ENCODE measurements at regions not wholly inside any gene's neighbourhood (a gene's known extent, or its start where the extent isn't known, plus 50 kb on each side); places are given as distances from the start of the nearest gene placed in this dataset.
"Not testable (repeated sequence)": the region's sequence is repeated elsewhere in the genome, so short reads cannot be mapped to it uniquely, and the experiment has no call there.

- Histone ChIP-seq H3K4me3 (ENCODE audit: low read length in 2 of 2) (no peak overlapping the region), H3K9me3 (ENCODE audit: control insufficient read depth in 2 of 2, low read length in 2 of 2) (peaks cover 2 to 8% of the 10 kb centered on the region in 2 donors), H3K9ac (ENCODE audit: low read length in 2 of 2) (no peak overlapping the region), H3K27ac (ENCODE audit: low read length) (no peak overlapping the region), H3K27me3 (ENCODE audit: control insufficient read depth in 1 of 2, insufficient read depth in 2 of 2, low read length in 2 of 2) (no peaks in the 10 kb centered on the region), H3K4me1 (ENCODE audit: control insufficient read depth, insufficient read depth, low read length) (no peaks in the 10 kb centered on the region), H3K36me3 (ENCODE audit: control insufficient read depth in 2 of 2, insufficient read depth in 2 of 2, low read length in 2 of 2) (no peaks in the 10 kb centered on the region)
These were observed 118.3 kb downstream of the MTHFS start for GRCh38 chr15:79778378-79778990.

DNA sequence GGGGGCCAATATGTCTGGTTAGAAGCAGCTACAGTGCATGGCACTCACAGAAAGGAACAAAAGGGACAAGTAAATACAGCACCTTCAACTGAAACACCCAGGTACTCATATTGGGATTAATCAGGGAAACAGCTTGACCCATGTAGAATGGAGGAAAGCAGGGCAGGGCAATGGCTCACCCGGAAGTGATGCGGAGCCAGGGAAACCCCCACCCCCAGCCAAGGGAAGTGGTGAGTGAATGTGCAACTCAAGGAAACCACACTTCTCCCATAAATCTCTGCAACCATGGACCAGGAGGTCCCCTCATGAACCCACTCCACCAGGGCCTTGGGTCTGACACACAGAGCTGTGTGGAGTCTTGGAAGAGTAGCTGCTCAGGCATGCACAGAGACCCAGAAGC, 117.1 kb downstream of the MTHFS start:
- H3K27me3 ChIP-seq (ENCODE audit: control insufficient read depth in 1 of 2, insufficient read depth in 2 of 2, low read length in 2 of 2) = no peaks in the 10 kb centered on the region
- peaks cover 2 to 8% of the 10 kb centered on the region in 2 donors for H3K9me3 ChIP-seq (ENCODE audit: control insufficient read depth in 2 of 2, low read length in 2 of 2)
- no peaks in the 10 kb centered on the region for H3K4me1 ChIP-seq (ENCODE audit: control insufficient read depth, insufficient read depth, low read length)
- H3K9ac ChIP-seq (ENCODE audit: low read length in 2 of 2) = no peak overlapping the region
- no peaks in the 10 kb centered on the region for H3K36me3 ChIP-seq (ENCODE audit: control insufficient read depth in 2 of 2, insufficient read depth in 2 of 2, low read length in 2 of 2)
- H3K4me3 ChIP-seq (ENCODE audit: low read length in 2 of 2) = no peak overlapping the region
- no peak overlapping the region for H3K27ac ChIP-seq (ENCODE audit: low read length)

DNA sequence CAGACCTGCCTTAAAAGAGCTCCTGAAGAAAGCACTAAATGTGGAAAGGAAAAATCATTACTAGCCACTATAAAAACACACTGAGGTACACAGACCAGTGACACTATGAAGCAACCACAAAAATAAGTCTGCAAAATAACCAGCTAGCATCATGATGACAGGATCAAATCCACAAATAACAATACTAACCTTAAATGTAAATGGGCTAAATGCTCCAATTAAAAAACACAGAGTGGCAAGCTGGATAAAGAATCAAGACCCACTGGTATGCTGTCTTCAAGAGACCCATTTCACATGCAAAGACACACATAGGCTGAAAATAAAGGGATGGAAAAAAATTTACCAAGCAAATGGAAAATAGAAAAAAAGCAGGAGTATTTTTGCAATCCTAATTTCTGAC, 114.5 kb downstream of the MTHFS start:
- H3K36me3 ChIP-seq (ENCODE audit: control insufficient read depth in 2 of 2, insufficient read depth in 2 of 2, low read length in 2 of 2); H3K9ac ChIP-seq (ENCODE audit: low read length in 2 of 2); H3K27me3 ChIP-seq (ENCODE audit: control insufficient read depth in 1 of 2, insufficient read depth in 2 of 2, low read length in 2 of 2); H3K4me3 ChIP-seq (ENCODE audit: low read length in 2 of 2); H3K4me1 ChIP-seq (ENCODE audit: control insufficient read depth, insufficient read depth, low read length); H3K9me3 ChIP-seq (ENCODE audit: control insufficient read depth in 2 of 2, low read length in 2 of 2); H3K27ac ChIP-seq (ENCODE audit: low read length): not testable (repeated sequence)
